CD1c-positive myeloid dendritic cell (primary cell): ENCODE measurements at regions not wholly inside any gene's neighbourhood (a gene's known extent, or its start where the extent isn't known, plus 50 kb on each side); places are given as distances from the start of the nearest gene placed in this dataset.
"Not testable (repeated sequence)": the region's sequence is repeated elsewhere in the genome, so short reads cannot be mapped to it uniquely, and the experiment has no call there.

Experiments
- DNase-seq: peaks from one replicate; pipeline ENCODE4 v3.0.0-alpha.2; 2016; ENCODE audit errors: extremely low spot score

GRCh38 chr19:20482721-20483120 lies 82.9 kb downstream of the ZNF737 start:
- no peak for DNase-seq

GRCh38 chr19:20481736-20482135 lies 83.8 kb downstream of the ZNF737 start:
- no peak for DNase-seq

- DNase-seq: no peak
Measured at GRCh38 chr19:20479483-20479882, 86.1 kb downstream of the ZNF737 start.

- DNase-seq: no peak
Measured at GRCh38 chr19:20478936-20479335, 86.6 kb downstream of the ZNF737 start.

- no peak for DNase-seq
Measured at GRCh38 chr19:20472854-20473253, 92.7 kb downstream of the ZNF737 start.

- no peak for DNase-seq
Measured at GRCh38 chr19:20471431-20471830, 94.2 kb downstream of the ZNF737 start.

- no peak for DNase-seq
Measured at GRCh38 chr19:20470345-20471135, 95.0 kb downstream of the ZNF737 start.

- DNase-seq: not testable (repeated sequence)
Measured at GRCh38 chr19:20466638-20466990, 99.0 kb downstream of the ZNF737 start.

- not testable (repeated sequence) for DNase-seq
Measured at GRCh38 chr19:20465922-20466637, 99.5 kb downstream of the ZNF737 start.

- DNase-seq: no peak
Measured at GRCh38 chr19:20453425-20453935, 112.1 kb downstream of the ZNF737 start.

GRCh38 chr19:20444202-20444885 lies 121.2 kb downstream of the ZNF737 start:
- DNase-seq: no peak

GRCh38 chr19:20432266-20432842 lies 133.2 kb downstream of the ZNF737 start:
- not testable (repeated sequence) for DNase-seq

- DNase-seq: no peak
Measured at GRCh38 chr19:20431826-20432225, 133.8 kb downstream of the ZNF737 start.

- DNase-seq: peak; percentile 62
Measured at GRCh38 chr19:20423381-20424197, 142.0 kb downstream of the ZNF737 start.

GRCh38 chr19:20422216-20423205 lies 143.1 kb downstream of the ZNF737 start:
- no peak for DNase-seq

- no peak for DNase-seq
Measured at GRCh38 chr19:20416661-20417060, 148.9 kb downstream of the ZNF737 start.

GRCh38 chr19:20414120-20414519 lies 151.5 kb downstream of the ZNF737 start:
- DNase-seq: no peak

GRCh38 chr19:20413705-20414104 lies 151.9 kb downstream of the ZNF737 start:
- no peak for DNase-seq

- DNase-seq: no peak
Measured at GRCh38 chr19:20412846-20413245, 152.7 kb downstream of the ZNF737 start.

GRCh38 chr19:20397292-20397691 lies 168.3 kb downstream of the ZNF737 start:
- DNase-seq: no peak
